BLaER1 treated with 17β-estradiol and CSF1 and Interleukin-3, amounts not matched to agents 10 nM and 100 nM (cell line): ENCODE measurements at regions not wholly inside any gene's neighbourhood (a gene's known extent, or its start where the extent isn't known, plus 50 kb on each side); places are given as distances from the start of the nearest gene placed in this dataset.

ENCODE experiments used
- H3K27ac ChIP-seq, 11 experiments: shearing (Covaris generic); formaldehyde crosslinking; 2 replicates each; pipeline ENCODE4 v1.8.1; 2022
- H3K27me3 ChIP-seq, 11 experiments: shearing (Covaris generic); formaldehyde crosslinking; 2 replicates each; pipeline ENCODE4 v1.8.1; 2022
- H3K36me3 ChIP-seq, 11 experiments: shearing (Covaris generic); formaldehyde crosslinking; 2 replicates each; pipeline ENCODE4 v1.8.1; 2022
- H3K4me1 ChIP-seq, 10 experiments: shearing (Covaris generic); formaldehyde crosslinking; 2 replicates each; pipeline ENCODE4 v1.8.1; 2022
- H3K4me2 ChIP-seq, 11 experiments: shearing (Covaris generic); formaldehyde crosslinking; 2 replicates each; pipeline ENCODE4 v1.8.1; 2022
- H3K4me3 ChIP-seq, 10 experiments: shearing (Covaris generic); formaldehyde crosslinking; 2 replicates each; pipeline ENCODE4 v1.8.1; 2022
- H3K9ac ChIP-seq, 11 experiments: shearing (Covaris generic); formaldehyde crosslinking; 2 replicates each; pipeline ENCODE4 v1.8.1; 2022
- H3K9me3 ChIP-seq, 11 experiments: shearing (Covaris generic); formaldehyde crosslinking; replicated peaks in 1 of 11; 2 replicates each; pipeline ENCODE4 v1.8.1; 2022
- H4K20me1 ChIP-seq, 11 experiments: shearing (Covaris generic); formaldehyde crosslinking; 2 replicates each; pipeline ENCODE4 v1.8.1; 2022
- Cebpa-rat ChIP-seq, 11 experiments: shearing (Covaris generic); IDR thresholded peaks; 2 replicates each; pipeline ENCODE4 v1.8.1; 2022

DNA sequence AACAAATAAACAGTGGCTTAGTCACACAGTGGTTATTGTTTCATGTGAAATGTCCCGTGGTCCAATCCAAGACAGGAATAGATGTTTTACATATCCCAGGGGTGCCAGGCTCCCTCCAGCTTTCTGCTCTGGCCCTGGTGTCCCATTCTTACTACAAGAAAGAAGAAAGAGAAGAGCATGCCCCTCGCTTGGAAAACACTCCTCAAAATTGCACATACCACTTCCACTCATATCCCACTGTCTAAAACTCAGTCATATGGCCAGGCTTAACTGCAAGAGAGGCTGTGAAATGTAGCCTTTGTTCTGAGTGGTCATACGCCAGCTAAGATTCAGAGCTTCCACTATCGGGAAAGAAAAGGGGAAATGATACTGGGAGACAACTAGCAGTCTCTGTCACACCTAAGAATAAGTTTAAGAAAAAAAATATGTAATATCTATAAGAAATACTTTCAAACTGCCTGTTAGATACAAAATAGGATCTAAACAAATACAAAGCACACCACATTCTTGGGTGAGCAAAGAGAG is 306.8 kb upstream of the FAM241A start:
- TF ChIP-seq Cebpa-rat (IDR thresholded peaks at IDR 0.05): no peak
- peaks cover 0 to 6% (median 0%) of the 10 kb centered on the region in 11 experiments; a peak in 4 of 22 replicates for H3K9me3 ChIP-seq
- no peaks in the 10 kb centered on the region for H4K20me1 ChIP-seq
- peak overlapping the region in 2 of 11 experiments; percentile 29 to 54; a peak in 1 of 22 replicates for H3K4me2 ChIP-seq
- peaks cover 0 to 4% (median 0%) of the 10 kb centered on the region in 10 experiments; a peak in 2 of 20 replicates for H3K4me1 ChIP-seq
- H3K36me3 ChIP-seq: no peaks in the 10 kb centered on the region
- no peak overlapping the region for H3K27ac ChIP-seq
- H3K27me3 ChIP-seq: no peaks in the 10 kb centered on the region
- H3K9ac ChIP-seq: no peak overlapping the region
- H3K4me3 ChIP-seq: no peak overlapping the region

DNA sequence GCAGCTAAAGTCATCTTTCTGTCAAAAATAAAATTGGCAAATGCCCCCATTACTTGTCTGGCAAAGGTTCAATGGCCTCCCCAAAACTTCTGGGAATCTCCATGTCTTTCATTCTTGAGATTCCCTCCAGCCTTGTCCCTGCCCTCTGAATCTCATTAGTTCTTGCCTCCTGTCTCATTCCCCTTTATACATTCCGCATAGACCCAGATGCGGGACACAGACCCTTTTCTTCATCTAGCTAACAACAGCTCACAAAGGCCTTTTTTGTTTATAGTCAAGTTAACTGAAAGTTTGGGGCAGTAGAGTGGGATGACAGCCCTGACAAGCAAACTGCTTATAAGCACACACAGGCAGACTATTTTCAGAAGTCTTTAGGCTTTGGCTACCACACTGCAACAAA is 306.1 kb upstream of the FAM241A start:
- no peaks in the 10 kb centered on the region for H3K27me3 ChIP-seq
- no peaks in the 10 kb centered on the region for H3K36me3 ChIP-seq
- TF ChIP-seq Cebpa-rat (IDR thresholded peaks at IDR 0.05): no peak

DNA sequence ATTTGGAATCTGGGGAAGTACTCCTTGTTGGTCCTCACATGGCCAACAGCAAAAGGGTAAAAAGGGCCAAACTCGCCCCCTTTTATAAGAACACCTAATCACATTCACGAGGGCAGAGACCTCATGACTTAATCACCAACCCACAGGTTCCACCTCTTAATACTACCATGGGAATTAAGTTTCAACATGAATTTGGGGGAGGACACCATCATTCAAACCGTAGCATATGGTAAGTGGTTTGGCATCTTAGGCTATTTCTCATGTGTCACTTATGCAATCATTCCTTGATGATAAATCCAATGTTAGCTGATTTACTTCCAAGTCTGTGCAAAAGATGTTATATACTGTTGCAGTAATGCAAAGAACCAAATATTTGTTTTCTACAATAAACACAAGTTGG is 302.9 kb upstream of the FAM241A start:
- no peaks in the 10 kb centered on the region for H4K20me1 ChIP-seq
- peaks cover 0 to 4% (median 0%) of the 10 kb centered on the region in 10 experiments; a peak in 2 of 20 replicates for H3K4me1 ChIP-seq
- H3K9ac ChIP-seq: no peak overlapping the region
- no peaks in the 10 kb centered on the region for H3K27me3 ChIP-seq
- H3K9me3 ChIP-seq: peaks cover 0 to 6% (median 0%) of the 10 kb centered on the region in 11 experiments; a peak in 1 of 22 replicates
- H3K27ac ChIP-seq: no peak overlapping the region
- H3K4me2 ChIP-seq: no peak overlapping the region
- no peak for TF ChIP-seq Cebpa-rat (IDR thresholded peaks at IDR 0.05)
- H3K36me3 ChIP-seq: no peaks in the 10 kb centered on the region
- no peak overlapping the region for H3K4me3 ChIP-seq

More for the DNA sequence above, 306.1 kb upstream of the FAM241A start:
- no peak overlapping the region for H3K4me3 ChIP-seq
- peaks cover 0 to 4% (median 0%) of the 10 kb centered on the region in 10 experiments; a peak in 2 of 20 replicates for H3K4me1 ChIP-seq
- no peak overlapping the region for H3K9ac ChIP-seq
- H3K9me3 ChIP-seq: peaks cover 0 to 2% (median 0%) of the 10 kb centered on the region in 11 experiments; a peak in 3 of 22 replicates
- H3K4me2 ChIP-seq: no peak overlapping the region
- no peak overlapping the region for H3K27ac ChIP-seq
- H4K20me1 ChIP-seq: no peaks in the 10 kb centered on the region

DNA sequence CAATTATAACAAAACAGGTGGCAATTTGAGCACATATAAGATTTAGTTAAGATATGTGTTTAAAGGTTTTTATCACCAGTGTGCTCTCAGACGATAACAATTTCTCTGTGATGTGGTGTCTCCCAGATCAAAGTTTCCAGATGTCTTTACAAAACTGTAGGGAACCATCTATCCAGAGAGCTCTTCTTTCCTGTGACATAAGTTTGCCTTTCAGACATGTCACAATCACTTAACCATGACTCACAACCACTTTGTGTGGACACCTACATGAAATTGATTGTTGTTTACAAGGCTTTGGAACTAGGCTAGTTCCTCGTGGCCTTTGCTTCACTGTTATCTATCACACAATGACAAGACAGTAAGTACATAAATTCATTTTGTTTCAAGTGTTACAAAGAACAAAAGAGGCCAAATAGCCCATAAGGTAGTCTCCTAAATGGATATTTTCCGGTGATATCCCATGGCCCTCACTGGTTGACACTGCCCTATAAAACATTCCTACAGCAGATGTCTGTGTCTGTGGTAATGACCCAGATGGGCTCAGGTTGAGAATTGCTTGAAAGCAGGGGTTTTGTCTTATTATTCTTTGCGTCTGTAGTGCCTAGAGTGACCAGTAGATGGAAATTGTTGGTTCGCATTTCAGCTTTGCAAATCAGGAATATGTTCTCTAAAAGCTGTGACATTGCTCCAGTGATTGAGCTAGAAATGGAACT is 297.8 kb upstream of the FAM241A start:
- Histone ChIP-seq H3K36me3 (no peaks in the 10 kb centered on the region), H3K4me1 (no peaks in the 10 kb centered on the region), H3K27ac (no peak overlapping the region), H4K20me1 (no peaks in the 10 kb centered on the region), H3K9me3 (peaks cover 0 to 6% (median 0%) of the 10 kb centered on the region in 11 experiments; a peak in 5 of 22 replicates), H3K9ac (no peak overlapping the region), H3K4me2 (no peak overlapping the region), H3K27me3 (no peaks in the 10 kb centered on the region), H3K4me3 (no peak overlapping the region)
- TF ChIP-seq Cebpa-rat (IDR thresholded peaks at IDR 0.05): no peak

- Histone ChIP-seq H4K20me1 (no peaks in the 10 kb centered on the region), H3K36me3 (no peaks in the 10 kb centered on the region), H3K27ac (no peak overlapping the region), H3K9ac (no peak overlapping the region), H3K4me2 (no peak overlapping the region), H3K4me3 (no peak overlapping the region), H3K27me3 (no peaks in the 10 kb centered on the region), H3K9me3 (peaks cover 0 to 6% (median 0%) of the 10 kb centered on the region in 11 experiments; a peak in 5 of 22 replicates), H3K4me1 (peaks cover 0 to 8% (median 2%) of the 10 kb centered on the region in 10 experiments; a peak in 5 of 20 replicates)
- no peak for TF ChIP-seq Cebpa-rat (IDR thresholded peaks at IDR 0.05)
Measured at GRCh38 chr4:111849746-111850284, 295.4 kb upstream of the FAM241A start.

DNA sequence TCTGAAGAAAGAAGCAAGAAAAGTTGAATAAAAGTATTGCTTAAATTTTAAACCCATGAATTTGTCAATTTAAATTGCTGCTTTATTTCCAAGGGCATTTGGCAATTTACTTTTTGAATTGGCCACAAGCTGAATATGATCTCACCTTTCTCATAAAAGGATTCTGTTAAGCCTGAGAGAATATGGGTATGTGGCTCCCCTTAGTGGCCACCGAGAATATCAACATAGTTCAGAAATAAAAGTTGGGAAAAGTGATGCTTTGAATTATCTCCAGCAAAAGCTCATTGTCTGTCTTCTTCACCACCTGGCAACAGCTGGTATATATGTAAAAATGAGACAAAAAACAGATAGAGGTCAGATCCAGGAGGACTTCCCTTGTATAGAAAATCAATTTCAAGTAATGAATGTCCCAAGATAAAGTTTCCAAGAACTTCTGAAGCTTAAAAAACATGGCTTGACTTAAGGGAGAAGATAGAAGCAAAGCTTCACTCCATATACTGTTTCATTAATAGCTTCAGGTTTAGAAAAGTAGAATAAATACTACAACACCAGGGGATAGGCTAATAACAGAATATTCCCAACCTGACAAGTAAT is 290.7 kb upstream of the FAM241A start:
- Histone ChIP-seq H3K4me2 (no peak overlapping the region), H3K9ac (no peak overlapping the region), H3K4me3 (no peak overlapping the region), H3K27me3 (no peaks in the 10 kb centered on the region), H3K4me1 (peaks cover 0 to 8% (median 2%) of the 10 kb centered on the region in 10 experiments; a peak in 5 of 20 replicates), H3K36me3 (no peaks in the 10 kb centered on the region), H3K9me3 (peaks cover 0 to 5% (median 0%) of the 10 kb centered on the region in 11 experiments; a peak in 4 of 22 replicates), H4K20me1 (no peaks in the 10 kb centered on the region), H3K27ac (no peak overlapping the region)
- TF ChIP-seq Cebpa-rat (IDR thresholded peaks at IDR 0.05): no peak

GRCh38 chr4:111855308-111855707 is 289.9 kb upstream of the FAM241A start:
- no peak overlapping the region for H3K4me3 ChIP-seq
- H3K9ac ChIP-seq: no peak overlapping the region
- no peak overlapping the region for H3K27ac ChIP-seq
- H3K4me2 ChIP-seq: no peak overlapping the region
- H3K27me3 ChIP-seq: no peaks in the 10 kb centered on the region
- peaks cover 0 to 8% (median 2%) of the 10 kb centered on the region in 10 experiments; a peak in 5 of 20 replicates for H3K4me1 ChIP-seq
- no peak for TF ChIP-seq Cebpa-rat (IDR thresholded peaks at IDR 0.05)
- no peaks in the 10 kb centered on the region for H3K36me3 ChIP-seq
- H4K20me1 ChIP-seq: no peaks in the 10 kb centered on the region
- H3K9me3 ChIP-seq: peaks cover 0 to under 1% (median 0%) of the 10 kb centered on the region in 11 experiments; a peak in 3 of 22 replicates

- H4K20me1 ChIP-seq: no peaks in the 10 kb centered on the region
- H3K36me3 ChIP-seq: no peaks in the 10 kb centered on the region
- H3K4me2 ChIP-seq: no peak overlapping the region
- peaks cover 0 to 8% (median 6%) of the 10 kb centered on the region in 10 experiments; a peak in 11 of 20 replicates for H3K4me1 ChIP-seq
- no peak overlapping the region for H3K9ac ChIP-seq
- no peak overlapping the region for H3K4me3 ChIP-seq
- TF ChIP-seq Cebpa-rat (IDR thresholded peaks at IDR 0.05): no peak
- H3K9me3 ChIP-seq: peaks cover 0 to 4% (median 0%) of the 10 kb centered on the region in 11 experiments; a peak in 1 of 22 replicates
- H3K27me3 ChIP-seq: no peaks in the 10 kb centered on the region
- H3K27ac ChIP-seq: no peak overlapping the region
Measured at GRCh38 chr4:111864066-111864465, 281.2 kb upstream of the FAM241A start.

- no peaks in the 10 kb centered on the region for H3K36me3 ChIP-seq
Measured at GRCh38 chr4:111869339-111869738, 275.9 kb upstream of the FAM241A start.

More at GRCh38 chr4:111869339-111869738, 275.9 kb upstream of the FAM241A start:
- H4K20me1 ChIP-seq: no peaks in the 10 kb centered on the region
- no peak overlapping the region for H3K9ac ChIP-seq
- peaks cover 0 to 4% (median 0%) of the 10 kb centered on the region in 11 experiments; a peak in 1 of 22 replicates for H3K9me3 ChIP-seq
- no peak overlapping the region for H3K4me3 ChIP-seq
- H3K4me1 ChIP-seq: peaks cover 0 to 8% (median 6%) of the 10 kb centered on the region in 10 experiments; a peak in 11 of 20 replicates
- no peak overlapping the region for H3K27ac ChIP-seq
- no peak for TF ChIP-seq Cebpa-rat (IDR thresholded peaks at IDR 0.05)
- H3K27me3 ChIP-seq: no peaks in the 10 kb centered on the region
- no peak overlapping the region for H3K4me2 ChIP-seq
